T-cell (primary cell): ENCODE measurements at regions not wholly inside any gene's neighbourhood (a gene's known extent, or its start where the extent isn't known, plus 50 kb on each side); places are given as distances from the start of the nearest gene placed in this dataset.
"Not testable (repeated sequence)": the region's sequence is repeated elsewhere in the genome, so short reads cannot be mapped to it uniquely, and the experiment has no call there.

ENCODE experiments used
- ATAC-seq, 4 experiments: fragments of 200-7000 bp in 3 of 4; fragments of 150-1000 bp in 1 of 4; cut with Tn5 transposase; replicated peaks in 1 of 4; 1 replicate in 3 of 4; 2 replicates in 1 of 4; pipeline ENCODE4 v1.10.0; 2021; ENCODE audit warnings: moderate library complexity in 3 of 4, mild to moderate bottlenecking in 2 of 4, moderate number of reproducible peaks in 1 of 4
- CTCF ChIA-PET, 2 donors: fragments of 300-600 bp; sonication (Branson Sonifier 250); formaldehyde crosslinking; loops; one replicate each; lab custom pipeline; 2022; ENCODE audit warnings: antibody characterized with exemption in 2 of 2; lab: Charles Lee
- POLR2A ChIA-PET, 2 donors: fragments of 300-600 bp; sonication (Branson Sonifier 250); formaldehyde crosslinking; loops; one replicate each; lab custom pipeline; 2022; ENCODE audit warnings: antibody characterized with exemption in 2 of 2; lab: Charles Lee
- DNase-seq, 35 experiments: peaks; one replicate each; pipeline versions ENCODE4 v3.0.0 to v3.0.0-alpha.2; 2013 to 2023
- H3K27ac ChIP-seq: one replicate; pipeline ENCODE4 v1.5.1; 2013; ENCODE audit warnings: low read length
- H3K27me3 ChIP-seq, 2 experiments: replicated peaks in 1 of 2; 1 replicate in 1 of 2; 2 replicates in 1 of 2; pipeline versions ENCODE4 v1.6.1 to v1.7.0; 2013; ENCODE audit warnings: low read length in 1 of 2, mixed read lengths in 1 of 2; ENCODE audit not compliant: control insufficient read depth in 2 of 2, insufficient read depth in 2 of 2; ENCODE audit errors: extremely low read depth in 1 of 2
- H3K36me3 ChIP-seq, 2 donors: 1 replicate in 1 of 2; 2 replicates in 1 of 2; pipeline versions ENCODE4 v1.6.1 to v1.7.0; 2013; ENCODE audit warnings: low read length in 1 of 2; ENCODE audit not compliant: control insufficient read depth in 2 of 2, insufficient read depth in 1 of 2; ENCODE audit errors: extremely low read depth in 1 of 2
- H3K4me1 ChIP-seq, 2 experiments: 1 replicate in 1 of 2; 2 replicates in 1 of 2; pipeline versions ENCODE4 v1.6.1 to v1.7.0; 2013; ENCODE audit warnings: low read length in 2 of 2, mixed read lengths in 1 of 2; ENCODE audit not compliant: insufficient read depth in 2 of 2, control insufficient read depth in 1 of 2; ENCODE audit errors: extremely low read depth in 1 of 2
- H3K4me3 ChIP-seq, 2 donors: 1 replicate in 1 of 2; 2 replicates in 1 of 2; pipeline versions ENCODE4 v1.5.1 to v1.7.0; 2013; ENCODE audit warnings: mild to moderate bottlenecking in 2 of 2, low read length in 1 of 2, moderate library complexity in 1 of 2; ENCODE audit not compliant: control insufficient read depth in 1 of 2; ENCODE audit errors: extremely low read depth in 1 of 2
- H3K9me3 ChIP-seq: 2 replicates; pipeline ENCODE4 v1.7.0; 2013
- H3K27ac Mint-ChIP-seq, 2 donors: one replicate each; pipeline ENCODE4 v1.8.0; 2020 to 2021; ENCODE audit warnings: mild to moderate bottlenecking in 2 of 2, mixed read lengths in 2 of 2
- H3K27me3 Mint-ChIP-seq, 2 donors: one replicate each; pipeline ENCODE4 v1.8.0; 2021 to 2022; ENCODE audit warnings: mixed read lengths in 2 of 2
- H3K36me3 Mint-ChIP-seq: one replicate; pipeline ENCODE4 v1.8.0; 2021; ENCODE audit warnings: mixed read lengths
- H3K4me1 Mint-ChIP-seq, 3 donors: one replicate each; pipeline ENCODE4 v1.8.0; 2020 to 2022; ENCODE audit warnings: mixed read lengths in 3 of 3, mild to moderate bottlenecking in 1 of 3
- H3K4me3 Mint-ChIP-seq, 3 donors: one replicate each; pipeline ENCODE4 v1.8.0; 2020 to 2022; ENCODE audit warnings: mild to moderate bottlenecking in 3 of 3, mixed read lengths in 3 of 3, moderate library complexity in 3 of 3
- H3K9me3 Mint-ChIP-seq, 3 donors: one replicate each; pipeline ENCODE4 v1.8.0; 2020 to 2022; ENCODE audit warnings: mixed read lengths in 3 of 3
- WGBS: methylation state at CpG from one replicate; pipeline ENCODE4 v1.1.5; 2013; ENCODE audit warnings: missing lambda C conversion rate; ENCODE audit not compliant: insufficient coverage; 5-methylcytosine and 5-hydroxymethylcytosine counted together

- H3K4me3 Mint-ChIP-seq, H3K36me3 Mint-ChIP-seq, H3K27ac Mint-ChIP-seq, H3K4me3 ChIP-seq, H3K36me3 ChIP-seq, DNase-seq, H3K4me1 Mint-ChIP-seq, H3K27ac ChIP-seq, H3K9me3 ChIP-seq, H3K9me3 Mint-ChIP-seq, ATAC-seq, POLR2A ChIA-PET, CTCF ChIA-PET, H3K27me3 ChIP-seq, H3K4me1 ChIP-seq: not testable (repeated sequence)
- H3K27me3 Mint-ChIP-seq = peaks cover 19 to 21% of the 10 kb centered on the region in 2 donors
- WGBS = 83% methylated on average over 12 of the region's 12 CpGs
Measured at GRCh38 chr9:71595762-71596161, 172.6 kb downstream of the CEMIP2 start.

DNA sequence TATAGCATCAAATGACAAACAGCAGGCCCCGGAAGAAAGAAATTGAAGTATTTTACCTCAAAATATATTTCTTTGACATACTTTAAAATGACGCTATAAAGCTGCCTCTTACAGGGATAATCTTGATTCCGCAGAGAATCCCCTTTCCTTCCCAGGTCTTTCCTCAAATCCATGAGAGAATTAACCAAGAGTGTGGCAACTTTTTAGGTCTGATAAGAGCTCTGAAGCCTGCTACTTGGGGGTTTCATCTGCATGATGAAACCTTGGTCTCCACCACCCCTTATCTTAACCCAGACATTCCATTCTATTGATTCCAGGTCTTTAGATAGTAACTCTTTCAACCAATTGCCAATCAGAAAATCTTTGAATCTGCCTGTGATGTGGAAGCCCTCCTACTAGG, 173.8 kb downstream of the CEMIP2 start:
- H3K9me3 ChIP-seq = no peaks in the 10 kb centered on the region
- H3K27ac Mint-ChIP-seq = no peak overlapping the region
- H3K4me3 Mint-ChIP-seq = no peak overlapping the region
- no peaks in the 10 kb centered on the region for H3K36me3 Mint-ChIP-seq
- ChIA-PET CTCF (no interaction called here), POLR2A (no interaction called here)
- no peak overlapping the region for H3K4me3 ChIP-seq
- H3K9me3 Mint-ChIP-seq = no peaks in the 10 kb centered on the region
- H3K4me1 ChIP-seq = no peaks in the 10 kb centered on the region
- peaks cover 19 to 21% of the 10 kb centered on the region in 2 donors for H3K27me3 Mint-ChIP-seq
- H3K4me1 Mint-ChIP-seq = no peaks in the 10 kb centered on the region
- WGBS = no CpG with 5 or more reads among the region's 3 CpGs
- H3K27ac ChIP-seq = no peak overlapping the region
- DNase-seq (no peak), ATAC-seq (no peak)
- H3K36me3 ChIP-seq = no peaks in the 10 kb centered on the region
- peaks cover 0 to 2% of the 10 kb centered on the region in 2 experiments for H3K27me3 ChIP-seq

DNA sequence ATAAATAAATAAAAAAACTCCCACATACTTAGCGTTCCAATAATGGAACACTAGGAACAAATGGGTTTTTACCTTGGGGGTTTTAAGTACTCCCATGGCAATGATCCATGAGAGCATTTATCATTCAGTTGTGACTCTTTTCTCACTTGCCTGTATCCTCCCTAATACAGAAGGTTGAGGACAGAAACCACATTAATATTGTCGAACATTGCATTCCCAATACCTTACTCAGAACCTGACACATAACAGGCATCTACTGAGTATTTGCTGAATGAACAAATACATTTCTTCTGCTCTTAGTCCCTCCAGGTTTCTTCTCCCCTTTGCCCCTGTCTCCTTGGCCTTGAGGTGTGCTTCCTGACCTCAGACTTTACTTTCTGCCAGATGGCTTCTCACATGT, 175.9 kb downstream of the CEMIP2 start:
- WGBS = 80% methylated on average over 1 of the region's 2 CpGs
- CTCF ChIA-PET = no interaction called here

GRCh38 chr9:71590362-71590761, 178.0 kb downstream of the CEMIP2 start:
- H3K9me3 Mint-ChIP-seq = no peaks in the 10 kb centered on the region
- DNase-seq (no peak), ATAC-seq (no peak)
- no CpG with 5 or more reads among the region's 3 CpGs for WGBS
- Histone ChIP-seq H3K27me3 (no peaks in the 10 kb centered on the region), H3K9me3 (no peaks in the 10 kb centered on the region), H3K4me3 (no peak overlapping the region), H3K27ac (no peak overlapping the region), H3K4me1 (no peaks in the 10 kb centered on the region), H3K36me3 (no peaks in the 10 kb centered on the region)
- peaks cover 15 to 16% of the 10 kb centered on the region in 2 donors for H3K27me3 Mint-ChIP-seq
- no peaks in the 10 kb centered on the region for H3K4me1 Mint-ChIP-seq
- no peak overlapping the region for H3K27ac Mint-ChIP-seq
- CTCF ChIA-PET = interaction anchor here in 1 of 2 donors (0.6 to 0.8 kb wide), 2 partner anchors 121 to 229 kb away, joined by 3 to 7 read pairs; no protein-coding TSS in a partner anchor
- no peaks in the 10 kb centered on the region for H3K36me3 Mint-ChIP-seq
- no peak overlapping the region for H3K4me3 Mint-ChIP-seq
- POLR2A ChIA-PET = no interaction called here

More for the DNA sequence above, 175.9 kb downstream of the CEMIP2 start:
- H3K4me1 Mint-ChIP-seq = no peaks in the 10 kb centered on the region
- no peak overlapping the region for H3K27ac ChIP-seq
- H3K9me3 Mint-ChIP-seq = no peaks in the 10 kb centered on the region
- ATAC-seq = no peak
- no peaks in the 10 kb centered on the region for H3K9me3 ChIP-seq
- H3K4me3 Mint-ChIP-seq = no peak overlapping the region
- peaks cover 0 to 2% of the 10 kb centered on the region in 2 experiments for H3K27me3 ChIP-seq
- H3K4me1 ChIP-seq = no peaks in the 10 kb centered on the region
- no peaks in the 10 kb centered on the region for H3K36me3 ChIP-seq
- H3K36me3 Mint-ChIP-seq = no peaks in the 10 kb centered on the region
- no peak overlapping the region for H3K27ac Mint-ChIP-seq
- H3K27me3 Mint-ChIP-seq = peaks cover 19 to 21% of the 10 kb centered on the region in 2 donors
- no peak overlapping the region for H3K4me3 ChIP-seq
- POLR2A ChIA-PET = no interaction called here
- no peak for DNase-seq

GRCh38 chr9:71589612-71590011, 178.7 kb downstream of the CEMIP2 start:
- Mint-ChIP-seq H3K36me3 (no peaks in the 10 kb centered on the region), H3K27ac (no peak overlapping the region), H3K27me3 (peaks cover 15 to 16% of the 10 kb centered on the region in 2 donors), H3K4me1 (no peaks in the 10 kb centered on the region), H3K9me3 (no peaks in the 10 kb centered on the region), H3K4me3 (no peak overlapping the region)
- no peaks in the 10 kb centered on the region for H3K4me1 ChIP-seq
- no peaks in the 10 kb centered on the region for H3K27me3 ChIP-seq
- DNase-seq (no peak), ATAC-seq (no peak)
- H3K4me3 ChIP-seq = no peak overlapping the region
- POLR2A ChIA-PET = no interaction called here
- H3K36me3 ChIP-seq = no peaks in the 10 kb centered on the region
- CTCF ChIA-PET = no interaction called here
- H3K9me3 ChIP-seq = no peaks in the 10 kb centered on the region
- 100% methylated on average over 3 of the region's 6 CpGs for WGBS
- no peak overlapping the region for H3K27ac ChIP-seq

- WGBS = no CpG with 5 or more reads among the region's 5 CpGs
- no peak overlapping the region for H3K4me3 Mint-ChIP-seq
- no peaks in the 10 kb centered on the region for H3K4me1 ChIP-seq
- H3K36me3 ChIP-seq = no peaks in the 10 kb centered on the region
- no peaks in the 10 kb centered on the region for H3K36me3 Mint-ChIP-seq
- ChIA-PET CTCF (interaction anchor here in 1 of 2 donors (0.5 kb wide), 1 partner anchor 27 kb away, joined by 3 read pairs; no protein-coding TSS in a partner anchor), POLR2A (interaction anchor here in 1 of 2 donors (0.6 kb wide), 1 partner anchor 430 kb away, joined by 6 read pairs; no protein-coding TSS in a partner anchor)
- H3K27ac ChIP-seq = no peak overlapping the region
- no peak overlapping the region for H3K4me3 ChIP-seq
- no peaks in the 10 kb centered on the region for H3K4me1 Mint-ChIP-seq
- no peaks in the 10 kb centered on the region for H3K9me3 ChIP-seq
- DNase-seq (no peak), ATAC-seq (no peak)
- no peaks in the 10 kb centered on the region for H3K9me3 Mint-ChIP-seq
- H3K27me3 ChIP-seq = no peaks in the 10 kb centered on the region
- H3K27ac Mint-ChIP-seq = no peak overlapping the region
- peaks cover 4% of the 10 kb centered on the region in 2 donors for H3K27me3 Mint-ChIP-seq
Measured at GRCh38 chr9:71587576-71588362, 180.5 kb downstream of the CEMIP2 start.
